ENCODE measurements at regions not wholly inside any gene's neighbourhood (a gene's known extent, or its start where the extent isn't known, plus 50 kb on each side); places are given as distances from the start of the nearest gene placed in this dataset.

- Histone ChIP-seq H3K4me3 (ENCODE audit: low read depth, low read length, poor library complexity, severe bottlenecking) (no peak overlapping the region), H3K27ac (ENCODE audit: low read depth, low read length, poor library complexity, severe bottlenecking) (no peak overlapping the region), H3K27me3 (replicated peaks; ENCODE audit: insufficient read depth, low read depth, low read length, poor library complexity) (no peaks in the 10 kb centered on the region), H3K36me3 (ENCODE audit: insufficient read depth, low read length, poor library complexity, severe bottlenecking) (no peaks in the 10 kb centered on the region), H3K9me3 (ENCODE audit: low read depth, low read length, poor library complexity, severe bottlenecking) (no peaks in the 10 kb centered on the region), H3K4me1 (ENCODE audit: insufficient read depth, low read length, poor library complexity, severe bottlenecking) (no peaks in the 10 kb centered on the region)
- ChIA-PET POLR2A (ENCODE audit: low non-redundant PET) (interaction anchor here (0.6 kb wide), 1 partner anchor 12 kb away, joined by 3 read pairs; no protein-coding TSS in a partner anchor), CTCF (no interaction called here)
- no peak for TF ChIP-seq EZH2 (IDR thresholded peaks at IDR 0.05; ENCODE audit: borderline replicate concordance, low read depth, low read length, poor library complexity, severe bottlenecking)
- TF ChIP-seq CTCF (conservative IDR thresholded peaks at IDR 0.05; ENCODE audit: low read depth, low read length) = no peak
- no TSS peak for BruUV-seq (replicated peaks)
- intact Hi-C loops (cut with micrococcal nuclease; ENCODE audit: unreplicated experiment) = no loop called here
- no peak for DNase-seq (ENCODE audit: low spot score)
Observed at GRCh38 chr10:88101666-88102065, 238.2 kb downstream of the PTEN start.

GRCh38 chr10:88103576-88103975 is 240.2 kb downstream of the PTEN start:
- DNase-seq (ENCODE audit: low spot score) = no peak
- intact Hi-C loops (cut with micrococcal nuclease; ENCODE audit: unreplicated experiment) = no loop called here
- Histone ChIP-seq H3K36me3 (ENCODE audit: insufficient read depth, low read length, poor library complexity, severe bottlenecking) (no peaks in the 10 kb centered on the region), H3K27me3 (replicated peaks; ENCODE audit: insufficient read depth, low read depth, low read length, poor library complexity) (no peaks in the 10 kb centered on the region), H3K27ac (ENCODE audit: low read depth, low read length, poor library complexity, severe bottlenecking) (no peak overlapping the region), H3K9me3 (ENCODE audit: low read depth, low read length, poor library complexity, severe bottlenecking) (no peaks in the 10 kb centered on the region), H3K4me1 (ENCODE audit: insufficient read depth, low read length, poor library complexity, severe bottlenecking) (no peaks in the 10 kb centered on the region), H3K4me3 (ENCODE audit: low read depth, low read length, poor library complexity, severe bottlenecking) (no peak overlapping the region)
- CTCF ChIA-PET = no interaction called here
- POLR2A ChIA-PET (ENCODE audit: low non-redundant PET) = no interaction called here
- no TSS peak for BruUV-seq (replicated peaks)
- TF ChIP-seq EZH2 (IDR thresholded peaks at IDR 0.05; ENCODE audit: borderline replicate concordance, low read depth, low read length, poor library complexity, severe bottlenecking) = no peak
- TF ChIP-seq CTCF (conservative IDR thresholded peaks at IDR 0.05; ENCODE audit: low read depth, low read length) = no peak

GRCh38 chr10:88104223-88104622 is 240.8 kb downstream of the PTEN start:
- ChIA-PET CTCF (no interaction called here), POLR2A (ENCODE audit: low non-redundant PET) (no interaction called here)
- intact Hi-C loops (cut with micrococcal nuclease; ENCODE audit: unreplicated experiment) = no loop called here
- Histone ChIP-seq H3K9me3 (ENCODE audit: low read depth, low read length, poor library complexity, severe bottlenecking) (no peaks in the 10 kb centered on the region), H3K4me3 (ENCODE audit: low read depth, low read length, poor library complexity, severe bottlenecking) (no peak overlapping the region), H3K36me3 (ENCODE audit: insufficient read depth, low read length, poor library complexity, severe bottlenecking) (no peaks in the 10 kb centered on the region), H3K4me1 (ENCODE audit: insufficient read depth, low read length, poor library complexity, severe bottlenecking) (no peaks in the 10 kb centered on the region), H3K27me3 (replicated peaks; ENCODE audit: insufficient read depth, low read depth, low read length, poor library complexity) (no peaks in the 10 kb centered on the region), H3K27ac (ENCODE audit: low read depth, low read length, poor library complexity, severe bottlenecking) (no peak overlapping the region)
- no peak for TF ChIP-seq EZH2 (IDR thresholded peaks at IDR 0.05; ENCODE audit: borderline replicate concordance, low read depth, low read length, poor library complexity, severe bottlenecking)
- TF ChIP-seq CTCF (conservative IDR thresholded peaks at IDR 0.05; ENCODE audit: low read depth, low read length) = no peak
- BruUV-seq (replicated peaks) = no TSS peak
- DNase-seq (ENCODE audit: low spot score) = no peak

Data from A673 (cell line).